Effector memory CD8-positive, alpha-beta T cell (primary cell): ENCODE measurements at regions not wholly inside any gene's neighbourhood (a gene's known extent, or its start where the extent isn't known, plus 50 kb on each side); places are given as distances from the start of the nearest gene placed in this dataset.

Source experiments
- ATAC-seq: fragments of 150-1000 bp; cut with Tn5 transposase; replicated peaks from 2 replicates; pipeline ENCODE4 v1.10.0; 2021; ENCODE audit warnings: mild to moderate bottlenecking, moderate library complexity
- DNase-seq, 3 experiments: peaks; one replicate each; pipeline ENCODE4 v3.0.0; 2021
- H3K27ac Mint-ChIP-seq, 2 donors: one replicate each; pipeline ENCODE4 v1.8.0; 2022; ENCODE audit warnings: mild to moderate bottlenecking in 2 of 2, mixed read lengths in 2 of 2, moderate library complexity in 2 of 2
- H3K27me3 Mint-ChIP-seq, 2 donors: one replicate each; pipeline ENCODE4 v1.8.0; 2022; ENCODE audit warnings: mixed read lengths in 2 of 2
- H3K36me3 Mint-ChIP-seq: one replicate; pipeline ENCODE4 v1.8.0; 2022; ENCODE audit warnings: mild to moderate bottlenecking, moderate library complexity, mixed read lengths; ENCODE audit not compliant: insufficient read depth
- H3K4me1 Mint-ChIP-seq, 2 donors: one replicate each; pipeline ENCODE4 v1.8.0; 2022; ENCODE audit warnings: low read depth in 2 of 2, mixed read lengths in 2 of 2
- H3K4me3 Mint-ChIP-seq, 2 donors: one replicate each; pipeline ENCODE4 v1.8.0; 2022; ENCODE audit warnings: mild to moderate bottlenecking in 2 of 2, mixed read lengths in 2 of 2, moderate library complexity in 2 of 2
- H3K9me3 Mint-ChIP-seq, 2 donors: one replicate each; pipeline ENCODE4 v1.8.0; 2022; ENCODE audit warnings: mixed read lengths in 2 of 2

DNA sequence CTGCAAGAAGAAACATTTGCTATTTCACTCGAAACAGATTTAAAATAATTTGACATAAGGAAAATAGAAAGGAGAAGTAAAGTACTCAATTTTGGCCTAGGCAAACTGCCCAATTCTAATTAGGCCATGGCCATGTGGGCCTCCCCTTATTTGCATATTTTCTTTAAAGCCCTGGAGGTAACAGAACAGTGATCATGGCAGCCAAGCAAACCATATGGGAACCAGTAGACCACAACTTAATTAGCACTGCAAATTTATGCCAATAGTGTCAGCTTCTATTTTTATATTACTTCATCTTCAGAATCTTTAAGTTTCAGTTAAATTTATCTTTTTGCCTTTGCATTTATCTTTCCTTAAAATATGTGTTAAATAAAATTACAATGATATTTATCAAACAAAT, 63.3 kb upstream of the THSD7A start:
- H3K27me3 Mint-ChIP-seq = no peaks in the 10 kb centered on the region
- H3K9me3 Mint-ChIP-seq = no peaks in the 10 kb centered on the region
- no peaks in the 10 kb centered on the region for H3K4me1 Mint-ChIP-seq
- no peak for DNase-seq
- H3K4me3 Mint-ChIP-seq = no peak overlapping the region
- no peak for ATAC-seq
- H3K36me3 Mint-ChIP-seq = no peaks in the 10 kb centered on the region
- no peak overlapping the region for H3K27ac Mint-ChIP-seq

- Mint-ChIP-seq H3K4me3 (no peak overlapping the region), H3K27ac (no peak overlapping the region), H3K27me3 (no peaks in the 10 kb centered on the region), H3K9me3 (no peaks in the 10 kb centered on the region), H3K36me3 (no peaks in the 10 kb centered on the region), H3K4me1 (no peaks in the 10 kb centered on the region)
- DNase-seq (no peak), ATAC-seq (no peak)
Observed at GRCh38 chr7:11896663-11897062, 64.7 kb upstream of the THSD7A start.

GRCh38 chr7:11899247-11899646, 67.2 kb upstream of the THSD7A start:
- Mint-ChIP-seq H3K27me3 (no peaks in the 10 kb centered on the region), H3K36me3 (no peaks in the 10 kb centered on the region), H3K27ac (no peak overlapping the region), H3K9me3 (peaks cover 0 to 2% of the 10 kb centered on the region in 2 donors), H3K4me1 (no peaks in the 10 kb centered on the region), H3K4me3 (no peak overlapping the region)
- ATAC-seq (no peak), DNase-seq (no peak)

GRCh38 chr7:11910253-11910652, 78.3 kb upstream of the THSD7A start:
- no peak overlapping the region for H3K4me3 Mint-ChIP-seq
- H3K27ac Mint-ChIP-seq = no peak overlapping the region
- H3K36me3 Mint-ChIP-seq = no peaks in the 10 kb centered on the region
- ATAC-seq = no peak
- H3K9me3 Mint-ChIP-seq = peaks cover 0 to 3% of the 10 kb centered on the region in 2 donors
- H3K4me1 Mint-ChIP-seq = no peaks in the 10 kb centered on the region
- no peak for DNase-seq
- no peaks in the 10 kb centered on the region for H3K27me3 Mint-ChIP-seq

- H3K4me3 Mint-ChIP-seq = no peak overlapping the region
- H3K27ac Mint-ChIP-seq = no peak overlapping the region
- H3K27me3 Mint-ChIP-seq = no peaks in the 10 kb centered on the region
- no peak for ATAC-seq
- H3K4me1 Mint-ChIP-seq = no peaks in the 10 kb centered on the region
- H3K9me3 Mint-ChIP-seq = peaks cover 0 to 3% of the 10 kb centered on the region in 2 donors
- H3K36me3 Mint-ChIP-seq = no peaks in the 10 kb centered on the region
- no peak for DNase-seq
Observed at GRCh38 chr7:11911900-11912299, 79.9 kb upstream of the THSD7A start.

DNA sequence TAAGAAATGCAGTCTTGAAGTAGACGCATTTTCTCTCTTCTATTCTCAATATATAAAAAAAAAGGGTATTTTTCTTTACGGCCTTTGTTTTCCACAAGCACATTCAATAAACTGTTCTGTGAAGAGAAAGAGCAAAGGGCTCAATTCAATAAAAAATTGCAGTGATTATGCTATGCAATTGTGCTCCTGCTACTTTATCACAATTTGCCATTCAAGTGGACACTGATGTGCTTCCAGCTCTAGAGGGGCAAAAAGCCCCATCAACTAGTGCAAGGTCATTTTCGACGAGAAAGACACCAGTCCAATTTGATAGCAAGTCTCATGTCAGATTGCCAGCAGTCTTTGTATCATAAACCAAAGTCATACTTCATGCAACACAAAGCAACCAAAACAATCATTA, 82.6 kb upstream of the THSD7A start:
- Mint-ChIP-seq H3K4me1 (no peaks in the 10 kb centered on the region), H3K27me3 (no peaks in the 10 kb centered on the region), H3K9me3 (peaks cover 0 to 3% of the 10 kb centered on the region in 2 donors), H3K4me3 (no peak overlapping the region), H3K27ac (no peak overlapping the region), H3K36me3 (no peaks in the 10 kb centered on the region)
- ATAC-seq (no peak), DNase-seq (no peak)

DNA sequence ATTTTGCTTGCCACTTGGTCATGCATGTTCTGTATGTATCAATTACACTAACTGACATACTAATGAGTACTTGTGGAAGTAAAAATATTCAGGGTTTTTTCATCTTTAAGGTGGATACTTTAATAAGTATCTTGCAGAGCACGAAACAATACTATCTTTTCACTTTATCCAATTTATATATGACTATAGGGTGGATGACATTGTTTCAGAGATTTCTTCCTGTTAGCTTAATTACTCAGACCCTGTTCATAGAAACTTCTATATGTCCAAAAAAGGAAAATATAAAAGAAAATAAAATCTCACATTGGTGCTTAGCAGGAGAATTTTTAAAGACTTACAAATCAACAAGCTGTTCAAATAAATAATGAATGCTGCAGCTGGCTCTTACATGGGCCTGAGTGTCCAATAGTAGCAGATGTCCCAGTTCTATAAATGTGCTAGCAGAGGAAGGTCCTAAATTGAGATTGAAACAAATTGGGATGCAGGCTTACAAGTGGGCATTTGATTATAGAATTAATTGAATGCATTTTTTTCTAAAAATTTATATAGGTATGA, 91.5 kb upstream of the THSD7A start:
- H3K4me1 Mint-ChIP-seq = no peaks in the 10 kb centered on the region
- no peaks in the 10 kb centered on the region for H3K27me3 Mint-ChIP-seq
- DNase-seq (no peak), ATAC-seq (no peak)
- H3K36me3 Mint-ChIP-seq = no peaks in the 10 kb centered on the region
- H3K4me3 Mint-ChIP-seq = no peak overlapping the region
- no peak overlapping the region for H3K27ac Mint-ChIP-seq
- no peaks in the 10 kb centered on the region for H3K9me3 Mint-ChIP-seq

DNA sequence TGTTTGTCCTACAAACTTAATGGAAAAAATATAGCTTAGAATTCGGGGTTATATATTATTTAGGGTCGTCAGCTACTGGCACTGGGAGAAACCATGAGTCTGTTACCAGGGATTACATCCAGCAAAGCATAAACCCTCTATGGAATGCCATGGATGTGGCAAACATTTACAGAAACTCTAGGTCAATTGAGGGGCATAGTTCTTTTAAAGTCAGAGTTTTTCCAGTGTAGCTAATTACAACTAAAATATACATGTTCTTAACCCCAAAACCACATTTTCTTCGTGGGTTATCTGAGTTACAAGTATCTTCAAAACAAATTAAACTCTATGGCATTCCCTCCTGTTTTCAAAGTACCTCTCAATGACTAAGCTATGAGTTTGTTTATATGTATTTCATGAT, 99.3 kb upstream of the THSD7A start:
- Mint-ChIP-seq H3K9me3 (peaks cover 0 to 3% of the 10 kb centered on the region in 2 donors), H3K4me3 (no peak overlapping the region), H3K36me3 (no peaks in the 10 kb centered on the region), H3K27me3 (no peaks in the 10 kb centered on the region), H3K4me1 (no peaks in the 10 kb centered on the region), H3K27ac (no peak overlapping the region)
- ATAC-seq = no peak
- no peak for DNase-seq

DNA sequence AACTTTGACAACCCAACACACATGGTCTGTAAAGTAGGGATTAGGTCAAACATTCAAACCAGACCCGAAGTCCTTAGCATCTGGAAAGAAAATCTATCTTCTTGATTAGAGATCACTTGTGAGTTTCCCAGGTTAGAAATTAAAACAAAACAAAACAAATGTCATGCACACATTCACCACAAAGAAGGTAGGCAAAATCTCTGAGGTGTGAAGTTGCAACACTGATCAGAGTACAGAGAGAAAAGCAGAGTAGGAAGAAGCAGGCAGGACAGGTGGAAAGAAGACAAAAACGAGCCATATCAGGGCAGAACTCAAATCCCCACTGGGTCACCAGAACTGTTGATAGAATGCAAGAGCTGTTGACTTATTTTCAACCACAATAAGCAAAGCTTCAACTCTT, 102.8 kb upstream of the THSD7A start:
- Mint-ChIP-seq H3K4me3 (no peak overlapping the region), H3K27ac (no peak overlapping the region), H3K27me3 (no peaks in the 10 kb centered on the region), H3K4me1 (no peaks in the 10 kb centered on the region), H3K9me3 (peaks cover 0 to 8% of the 10 kb centered on the region in 2 donors), H3K36me3 (no peaks in the 10 kb centered on the region)
- DNase-seq (no peak), ATAC-seq (no peak)

- Mint-ChIP-seq H3K4me1 (no peaks in the 10 kb centered on the region), H3K27ac (no peak overlapping the region), H3K36me3 (no peaks in the 10 kb centered on the region), H3K4me3 (no peak overlapping the region), H3K9me3 (peaks cover 0 to 8% of the 10 kb centered on the region in 2 donors), H3K27me3 (no peaks in the 10 kb centered on the region)
- no peak for DNase-seq
- no peak for ATAC-seq
Observed at GRCh38 chr7:11935905-11936304, 103.9 kb upstream of the THSD7A start.

GRCh38 chr7:11946794-11947193, 114.8 kb upstream of the THSD7A start:
- H3K36me3 Mint-ChIP-seq = no peaks in the 10 kb centered on the region
- ATAC-seq (no peak), DNase-seq (no peak)
- no peaks in the 10 kb centered on the region for H3K4me1 Mint-ChIP-seq
- H3K9me3 Mint-ChIP-seq = peaks cover 3 to 10% of the 10 kb centered on the region in 2 donors
- no peaks in the 10 kb centered on the region for H3K27me3 Mint-ChIP-seq
- no peak overlapping the region for H3K27ac Mint-ChIP-seq
- H3K4me3 Mint-ChIP-seq = no peak overlapping the region

DNA sequence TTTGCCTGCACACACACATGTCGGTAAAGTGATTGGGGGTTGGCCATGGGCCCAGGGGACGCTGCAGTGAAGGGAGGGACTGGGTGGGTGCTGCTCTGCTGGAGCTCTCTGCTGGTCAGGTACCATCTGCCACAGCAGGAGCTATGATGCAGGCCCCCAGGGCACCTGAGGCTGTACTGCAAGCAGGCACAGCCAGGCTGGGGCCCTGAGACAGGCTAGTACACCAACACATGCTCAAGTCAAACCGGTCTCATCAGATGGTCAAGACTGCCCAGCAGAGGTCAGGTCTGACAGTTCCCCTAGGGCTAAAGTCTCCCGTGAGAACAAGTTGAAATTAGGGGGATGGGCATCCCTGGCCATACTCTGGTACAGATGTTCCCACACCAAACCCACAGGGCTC, 118.3 kb upstream of the THSD7A start:
- DNase-seq = no peak
- no peak for ATAC-seq
- peaks cover 3 to 10% of the 10 kb centered on the region in 2 donors for H3K9me3 Mint-ChIP-seq

GRCh38 chr7:11950942-11951341, 118.9 kb upstream of the THSD7A start:
- Mint-ChIP-seq H3K4me3 (no peak overlapping the region), H3K27me3 (no peaks in the 10 kb centered on the region), H3K36me3 (no peaks in the 10 kb centered on the region), H3K27ac (no peak overlapping the region), H3K4me1 (no peaks in the 10 kb centered on the region), H3K9me3 (peaks cover 3 to 10% of the 10 kb centered on the region in 2 donors)
- no peak for ATAC-seq
- no peak for DNase-seq

More for the DNA sequence above, 118.3 kb upstream of the THSD7A start:
- no peak overlapping the region for H3K4me3 Mint-ChIP-seq
- H3K36me3 Mint-ChIP-seq = no peaks in the 10 kb centered on the region
- H3K27ac Mint-ChIP-seq = no peak overlapping the region
- no peaks in the 10 kb centered on the region for H3K27me3 Mint-ChIP-seq
- no peaks in the 10 kb centered on the region for H3K4me1 Mint-ChIP-seq

DNA sequence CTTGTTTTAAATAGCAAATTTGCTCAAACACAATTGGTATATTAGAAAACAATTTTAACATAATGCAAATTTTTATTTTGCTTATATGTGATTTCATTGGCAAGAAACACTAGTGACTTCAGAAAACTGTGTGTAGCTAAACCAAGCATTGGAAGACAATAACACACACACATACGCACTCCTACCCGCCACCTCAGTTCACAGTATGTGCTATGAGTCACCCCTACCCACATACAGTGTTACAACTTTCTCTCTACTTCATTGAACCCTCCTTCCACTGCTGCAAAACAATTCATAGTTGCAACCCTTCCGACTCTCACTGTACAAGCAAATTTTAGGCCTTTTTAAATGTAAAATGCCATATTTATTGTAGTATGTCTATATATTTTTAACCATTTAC, 119.9 kb upstream of the THSD7A start:
- Mint-ChIP-seq H3K36me3 (no peaks in the 10 kb centered on the region), H3K27me3 (no peaks in the 10 kb centered on the region), H3K27ac (no peak overlapping the region), H3K4me3 (no peak overlapping the region), H3K9me3 (peaks cover 3 to 10% of the 10 kb centered on the region in 2 donors), H3K4me1 (no peaks in the 10 kb centered on the region)
- no peak for ATAC-seq
- DNase-seq = no peak

DNA sequence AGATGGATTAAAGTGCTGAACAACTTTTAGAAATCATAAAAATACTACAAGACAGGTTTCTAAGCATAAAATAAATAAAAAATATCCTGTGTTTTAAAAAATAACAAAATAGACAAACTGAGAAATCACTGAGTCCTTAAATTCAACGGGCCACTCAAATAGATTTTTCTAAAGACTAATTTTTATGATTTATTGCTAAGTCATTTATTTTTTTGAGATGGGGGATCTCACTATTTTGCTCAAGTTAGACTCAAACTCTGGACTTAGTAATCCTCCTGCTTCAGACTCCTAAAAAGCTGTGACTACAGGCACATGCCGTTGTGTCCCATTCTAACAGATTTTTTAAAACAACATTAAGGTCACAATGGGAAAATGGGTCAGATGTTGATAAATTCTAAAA, 121.0 kb upstream of the THSD7A start:
- Mint-ChIP-seq H3K4me3 (no peak overlapping the region), H3K9me3 (peaks cover 0 to 3% of the 10 kb centered on the region in 2 donors), H3K27me3 (no peaks in the 10 kb centered on the region), H3K36me3 (no peaks in the 10 kb centered on the region), H3K27ac (no peak overlapping the region), H3K4me1 (no peaks in the 10 kb centered on the region)
- ATAC-seq (no peak), DNase-seq (no peak)
